Body of pancreas (tissue), 4 donors: ENCODE measurements at regions not wholly inside any gene's neighbourhood (a gene's known extent, or its start where the extent isn't known, plus 50 kb on each side); places are given as distances from the start of the nearest gene placed in this dataset.

Experiments
- ATAC-seq: fragments of 150-250 bp; one replicate; pipeline ENCODE4 v1.9.1; 2016
- DNase-seq, 4 donors: peaks; one replicate each; pipeline ENCODE4 v3.0.0-alpha.2; 2019
- H3K27ac ChIP-seq, 4 donors: fragments of 200-600 bp; sonication (generic); 1 replicate in 3 of 4; 2 replicates in 1 of 4; pipeline versions ENCODE4 v1.5.1 to v1.6.1; 2016 to 2019; ENCODE audit warnings: mild to moderate bottlenecking in 1 of 4, mixed read lengths in 1 of 4, moderate library complexity in 1 of 4
- H3K27me3 ChIP-seq, 2 donors: fragments of 200-600 bp; sonication (generic); one replicate each; pipeline ENCODE4 v1.6.0; 2016; ENCODE audit warnings: mild to moderate bottlenecking in 1 of 2
- H3K36me3 ChIP-seq, 2 donors: fragments of 200-600 bp; sonication (generic); replicated peaks in 1 of 2; 2 replicates each; pipeline ENCODE4 v1.5.1; 2016; ENCODE audit warnings: low read depth in 2 of 2; ENCODE audit not compliant: insufficient read depth in 1 of 2
- H3K4me1 ChIP-seq: fragments of 200-600 bp; sonication (generic); one replicate; pipeline ENCODE4 v1.6.0; 2016
- H3K4me3 ChIP-seq, 2 donors: fragments of 200-600 bp; sonication (generic); 1 replicate in 1 of 2; 2 replicates in 1 of 2; pipeline ENCODE4 v1.5.1; 2016 to 2019
- H3K9me3 ChIP-seq, 3 donors: fragments of 200-600 bp; sonication (generic); 1 replicate in 2 of 3; 2 replicates in 1 of 3; pipeline ENCODE4 v1.5.1; 2016
- CTCF ChIP-seq, 7 experiments: fragments of 450-650 bp in 4 of 7; fragments of 200-600 bp in 3 of 7; sonication (generic) in 3 of 7; IDR thresholded peaks; one replicate each; pipeline ENCODE4 v1.5.1; 2016 to 2019; ENCODE audit warnings: antibody characterized with exemption in 7 of 7
- POLR2A ChIP-seq, 3 donors: fragments of 450-650 bp; IDR thresholded peaks; one replicate each; pipeline ENCODE4 v1.6.1; 2016; ENCODE audit warnings: antibody characterized with exemption in 3 of 3, mild to moderate bottlenecking in 2 of 3
- WGBS, 2 donors: methylation state at CpG; one replicate each; pipeline ENCODE4 v1.1.5; 2017; 5-methylcytosine and 5-hydroxymethylcytosine counted together
- intact Hi-C: fragments of 100-400 bp; cut with DNase I; formaldehyde crosslinking; loops from one replicate; pipeline ENCODE4 v1.15.1; 2023

DNA sequence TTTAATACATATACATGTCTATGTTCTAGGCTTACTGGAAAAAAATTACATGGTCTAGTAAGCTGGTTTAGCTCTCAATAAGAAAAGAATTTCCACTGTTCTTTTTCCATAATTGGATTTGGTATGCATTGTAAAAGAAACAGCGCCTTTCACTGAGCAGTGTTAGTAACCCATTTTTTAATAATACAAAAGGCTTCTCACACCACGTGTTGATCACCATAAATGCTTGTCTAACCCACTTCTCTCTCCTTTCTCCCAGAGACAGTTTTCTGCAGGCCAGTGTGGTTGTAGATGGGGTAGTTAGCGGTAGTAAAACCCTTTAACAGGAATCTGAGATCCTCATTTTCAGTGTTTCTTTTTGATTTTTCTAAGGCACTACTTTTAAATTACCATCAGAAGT is 348.7 kb upstream of the MANEA start:
- H3K36me3 ChIP-seq = no peaks in the 10 kb centered on the region
- no peak overlapping the region for H3K4me3 ChIP-seq
- DNase-seq = no peak
- no peaks in the 10 kb centered on the region for H3K27me3 ChIP-seq
- no peak for ATAC-seq
- intact Hi-C loops = no loop called here
- no peaks in the 10 kb centered on the region for H3K9me3 ChIP-seq
- H3K27ac ChIP-seq = no peak overlapping the region
- WGBS, 2 donors = 37 to 63% methylated on average over 3 of the region's 3 CpGs
- TF ChIP-seq POLR2A (IDR thresholded peaks at IDR 0.05) (no peak), CTCF (IDR thresholded peaks at IDR 0.05) (no peak)
- H3K4me1 ChIP-seq = no peaks in the 10 kb centered on the region

- 37 to 39% methylated on average over 2 of the region's 2 CpGs for WGBS, 2 donors
- TF ChIP-seq CTCF (IDR thresholded peaks at IDR 0.05) (no peak), POLR2A (IDR thresholded peaks at IDR 0.05) (no peak)
- no peak overlapping the region for H3K27ac ChIP-seq
- H3K36me3 ChIP-seq = no peaks in the 10 kb centered on the region
- intact Hi-C loops = no loop called here
- no peaks in the 10 kb centered on the region for H3K27me3 ChIP-seq
- no peaks in the 10 kb centered on the region for H3K9me3 ChIP-seq
- ATAC-seq (no peak), DNase-seq (no peak)
- H3K4me3 ChIP-seq = no peak overlapping the region
- no peaks in the 10 kb centered on the region for H3K4me1 ChIP-seq
Observed at GRCh38 chr6:95230071-95230740, 347.1 kb upstream of the MANEA start.

GRCh38 chr6:95231416-95231815 is 345.9 kb upstream of the MANEA start:
- no peaks in the 10 kb centered on the region for H3K9me3 ChIP-seq
- no peaks in the 10 kb centered on the region for H3K27me3 ChIP-seq
- no peak overlapping the region for H3K4me3 ChIP-seq
- no peak overlapping the region for H3K27ac ChIP-seq
- TF ChIP-seq CTCF (IDR thresholded peaks at IDR 0.05) = no peak
- TF ChIP-seq POLR2A (IDR thresholded peaks at IDR 0.05) = no peak
- DNase-seq (no peak), ATAC-seq (no peak)
- H3K36me3 ChIP-seq = no peaks in the 10 kb centered on the region
- no peaks in the 10 kb centered on the region for H3K4me1 ChIP-seq
- intact Hi-C loops = no loop called here

- H3K4me3 ChIP-seq = no peak overlapping the region
- no peak for TF ChIP-seq POLR2A (IDR thresholded peaks at IDR 0.05)
- no peak for TF ChIP-seq CTCF (IDR thresholded peaks at IDR 0.05)
- H3K9me3 ChIP-seq = no peaks in the 10 kb centered on the region
- no peaks in the 10 kb centered on the region for H3K27me3 ChIP-seq
- WGBS, 2 donors = 89 to 92% methylated on average over 4 of the region's 4 CpGs
- H3K27ac ChIP-seq = no peak overlapping the region
- no peaks in the 10 kb centered on the region for H3K4me1 ChIP-seq
- ATAC-seq (no peak), DNase-seq (no peak)
- H3K36me3 ChIP-seq = no peaks in the 10 kb centered on the region
- intact Hi-C loops = no loop called here
Observed at GRCh38 chr6:95232446-95232845, 344.9 kb upstream of the MANEA start.

GRCh38 chr6:95233879-95234278 is 343.5 kb upstream of the MANEA start:
- 78 to 83% methylated on average over 9 of the region's 9 CpGs for whole genome bisulfite sequencing, 2 donors
- DNase-seq (no peak), ATAC-seq (no peak)
- H3K36me3 ChIP-seq = no peaks in the 10 kb centered on the region
- H3K4me3 ChIP-seq = no peak overlapping the region
- intact Hi-C loops = no loop called here
- no peak overlapping the region for H3K27ac ChIP-seq
- no peaks in the 10 kb centered on the region for H3K4me1 ChIP-seq
- TF ChIP-seq CTCF (IDR thresholded peaks at IDR 0.05) (no peak), POLR2A (IDR thresholded peaks at IDR 0.05) (no peak)
- no peaks in the 10 kb centered on the region for H3K27me3 ChIP-seq
- no peaks in the 10 kb centered on the region for H3K9me3 ChIP-seq
